HG02763 (cell line): ENCODE measurements at regions not wholly inside any gene's neighbourhood (a gene's known extent, or its start where the extent isn't known, plus 50 kb on each side); places are given as distances from the start of the nearest gene placed in this dataset.

Experiments used
- ATAC-seq: cut with Tn5 transposase; IDR thresholded peaks from one replicate; pipeline ENCODE4 v1.9.1; 2021; ENCODE audit warnings: mild to moderate bottlenecking, moderate library complexity; ENCODE audit not compliant: unreplicated experiment

DNA sequence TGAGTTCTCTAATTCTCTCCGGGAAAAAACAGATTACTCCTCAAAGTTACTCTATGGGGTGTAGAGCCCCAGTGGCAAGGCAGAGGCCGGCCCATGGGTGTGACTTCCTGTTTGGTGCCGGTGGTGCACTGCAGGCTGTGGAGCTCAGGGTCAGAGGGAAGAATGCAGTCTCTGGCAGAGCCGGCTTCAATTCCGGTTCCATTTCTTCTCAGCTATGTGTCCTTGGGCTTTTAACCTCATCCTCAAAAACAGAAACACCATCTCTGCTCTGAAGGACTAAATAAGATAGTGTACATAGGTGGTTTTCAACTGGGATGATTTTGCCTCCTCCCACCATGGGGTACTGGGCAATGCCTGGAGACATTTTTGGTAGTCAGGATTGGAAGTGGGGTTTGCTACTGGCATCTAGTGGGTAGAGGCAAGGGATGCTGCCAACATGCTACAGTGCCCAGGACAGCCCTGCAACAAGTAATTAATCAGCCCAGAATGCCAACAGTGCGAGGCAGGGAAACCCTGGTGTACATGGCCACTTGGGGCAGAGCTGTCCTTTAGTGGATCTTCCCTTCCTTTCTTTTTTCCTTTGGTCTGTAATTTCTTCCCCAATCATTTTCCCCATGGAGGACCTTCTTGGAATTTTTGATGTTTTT is 81.2 kb downstream of the INSIG2 start:
- peak; percentile 60 for ATAC-seq

DNA sequence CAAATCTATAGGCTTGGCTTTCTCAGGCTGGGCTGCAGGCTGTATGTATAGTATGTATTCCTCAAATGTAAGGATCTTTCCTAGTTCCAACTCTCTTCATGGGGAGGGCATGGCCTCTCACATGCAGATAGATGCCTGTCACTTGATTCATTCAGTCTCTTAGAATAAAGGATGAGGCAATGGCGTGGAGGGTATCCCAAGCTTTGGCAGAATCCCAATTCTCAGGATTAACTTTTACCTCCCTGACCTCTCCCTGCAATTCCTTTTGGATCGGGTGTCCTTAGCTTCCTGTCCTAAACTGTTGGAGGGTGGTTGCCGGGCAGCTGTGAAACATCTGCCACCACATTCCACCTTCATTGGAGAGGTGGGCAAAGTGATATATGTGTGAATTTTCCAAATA is 80.3 kb downstream of the INSIG2 start:
- no peak for ATAC-seq

DNA sequence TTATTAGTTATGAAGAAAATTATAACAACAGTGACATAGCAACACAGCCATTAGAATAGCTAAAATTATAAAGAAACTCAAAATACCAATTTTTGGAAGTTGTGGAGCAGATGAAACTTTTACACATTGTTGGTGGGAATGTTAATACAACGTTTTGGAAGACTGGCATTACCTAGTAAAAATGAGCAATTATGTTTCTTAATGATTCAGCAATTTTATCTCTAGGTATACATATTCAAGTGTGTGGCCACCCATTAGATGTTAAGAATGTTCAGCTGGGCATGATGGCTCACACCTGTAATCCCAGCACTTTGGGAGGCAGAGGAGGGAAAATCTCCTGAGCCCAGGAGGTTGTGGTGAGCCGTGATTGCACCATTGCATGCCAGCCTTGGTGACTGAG is 78.8 kb downstream of the INSIG2 start:
- no peak for ATAC-seq

DNA sequence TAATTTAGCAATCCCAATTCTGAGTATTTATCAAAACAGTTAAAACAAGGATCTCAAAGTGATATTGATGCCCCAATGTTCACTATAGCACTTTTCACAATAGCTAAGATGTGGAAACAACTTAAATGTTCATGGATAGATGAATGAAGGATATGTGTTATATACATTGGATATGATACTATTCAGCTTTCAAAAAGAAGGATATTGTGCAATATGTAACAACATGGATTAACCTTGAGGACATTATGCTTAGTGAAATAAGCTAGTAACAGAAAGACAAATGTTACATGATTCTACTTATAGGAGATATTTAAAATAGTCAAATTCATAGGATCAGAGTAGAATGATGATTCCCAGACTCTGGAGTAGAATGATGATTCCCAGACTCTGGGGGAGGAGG is 78.0 kb downstream of the INSIG2 start:
- no peak for ATAC-seq

DNA sequence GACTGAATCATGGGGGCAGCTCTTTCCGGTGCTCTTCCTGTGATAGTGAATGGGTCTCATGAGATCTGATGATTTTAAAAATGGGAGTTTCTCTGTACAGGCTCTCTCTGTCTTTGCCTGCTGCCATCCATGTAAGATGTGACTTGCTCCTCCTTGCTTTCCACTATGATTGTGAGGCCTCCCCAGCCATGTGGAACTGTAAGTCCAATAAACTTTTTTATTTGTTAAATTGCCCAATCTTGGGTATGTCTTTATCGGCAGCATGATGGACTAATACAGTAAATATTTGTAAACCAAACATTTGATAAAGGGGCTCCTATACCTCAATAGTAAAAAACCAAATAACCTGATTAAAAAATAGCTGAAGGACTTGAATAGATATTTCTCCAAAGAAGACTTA is 77.3 kb downstream of the INSIG2 start:
- no peak for ATAC-seq
